Epithelial cell of esophagus (primary cell): ENCODE measurements at regions not wholly inside any gene's neighbourhood (a gene's known extent, or its start where the extent isn't known, plus 50 kb on each side); places are given as distances from the start of the nearest gene placed in this dataset.

Source experiments
- DNase-seq: peaks from one replicate; pipeline ENCODE4 v3.0.0; 2010; ENCODE audit warnings: low read depth
- H3K4me3 ChIP-seq: 2 replicates; pipeline ENCODE4 v1.5.1; 2011; ENCODE audit warnings: mild to moderate bottlenecking, low read length, control low read depth
- CTCF ChIP-seq: IDR thresholded peaks from 2 replicates; pipeline ENCODE4 v1.5.1; 2011; ENCODE audit warnings: low read depth, mild to moderate bottlenecking, low read length, control low read depth, inconsistent platforms; ENCODE audit not compliant: insufficient read depth; ENCODE audit errors: missing control alignments

- no peak overlapping the region for H3K4me3 ChIP-seq
- TF ChIP-seq CTCF = no peak
- no peak for DNase-seq
Observed at GRCh38 chr10:81082621-81083376, 545.1 kb downstream of the SH2D4B start.

- no peak overlapping the region for H3K4me3 ChIP-seq
- TF ChIP-seq CTCF = no peak
- DNase-seq = no peak
Observed at GRCh38 chr10:81093056-81093455, 555.4 kb downstream of the SH2D4B start.

- no peak for DNase-seq
- H3K4me3 ChIP-seq = no peak overlapping the region
- no peak for TF ChIP-seq CTCF
Observed at GRCh38 chr10:81095238-81095637, 557.5 kb downstream of the SH2D4B start.

- DNase-seq = no peak
- H3K4me3 ChIP-seq = no peak overlapping the region
- no peak for TF ChIP-seq CTCF
Observed at GRCh38 chr10:81096558-81096957, 558.9 kb downstream of the SH2D4B start.

- DNase-seq = no peak
- no peak for TF ChIP-seq CTCF
- no peak overlapping the region for H3K4me3 ChIP-seq
Observed at GRCh38 chr10:81101062-81101461, 563.4 kb downstream of the SH2D4B start.

- TF ChIP-seq CTCF = no peak
- DNase-seq = no peak
- H3K4me3 ChIP-seq = no peak overlapping the region
Observed at GRCh38 chr10:81104494-81104893, 566.8 kb downstream of the SH2D4B start.
